ENCODE measurements at regions not wholly inside any gene's neighbourhood (a gene's known extent, or its start where the extent isn't known, plus 50 kb on each side); places are given as distances from the start of the nearest gene placed in this dataset.
A peak's percentile ranks its signal among the peaks of the same experiment; 100 is the strongest.
"Not testable (repeated sequence)": the region's sequence is repeated elsewhere in the genome, so short reads cannot be mapped to it uniquely, and the experiment has no call there.

GRCh38 chr5:32909207-32909606 lies 198.1 kb downstream of the NPR3 start:
- DNase-seq (ENCODE audit: low read depth) = peak; percentile 63
- TF ChIP-seq, protein P1, sequence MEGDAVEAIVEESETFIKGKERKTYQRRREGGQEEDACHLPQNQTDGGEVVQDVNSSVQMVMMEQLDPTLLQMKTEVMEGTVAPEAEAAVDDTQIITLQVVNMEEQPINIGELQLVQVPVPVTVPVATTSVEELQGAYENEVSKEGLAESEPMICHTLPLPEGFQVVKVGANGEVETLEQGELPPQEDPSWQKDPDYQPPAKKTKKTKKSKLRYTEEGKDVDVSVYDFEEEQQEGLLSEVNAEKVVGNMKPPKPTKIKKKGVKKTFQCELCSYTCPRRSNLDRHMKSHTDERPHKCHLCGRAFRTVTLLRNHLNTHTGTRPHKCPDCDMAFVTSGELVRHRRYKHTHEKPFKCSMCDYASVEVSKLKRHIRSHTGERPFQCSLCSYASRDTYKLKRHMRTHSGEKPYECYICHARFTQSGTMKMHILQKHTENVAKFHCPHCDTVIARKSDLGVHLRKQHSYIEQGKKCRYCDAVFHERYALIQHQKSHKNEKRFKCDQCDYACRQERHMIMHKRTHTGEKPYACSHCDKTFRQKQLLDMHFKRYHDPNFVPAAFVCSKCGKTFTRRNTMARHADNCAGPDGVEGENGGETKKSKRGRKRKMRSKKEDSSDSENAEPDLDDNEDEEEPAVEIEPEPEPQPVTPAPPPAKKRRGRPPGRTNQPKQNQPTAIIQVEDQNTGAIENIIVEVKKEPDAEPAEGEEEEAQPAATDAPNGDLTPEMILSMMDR (conservative IDR thresholded peaks at IDR 0.05; ENCODE audit: low read depth, low read length) = no peak
- no peak overlapping the region for H3K4me3 ChIP-seq (ENCODE audit: low read depth, low read length)

- TF ChIP-seq, protein P1 (conservative IDR thresholded peaks at IDR 0.05; ENCODE audit: low read depth, low read length) = peak; percentile 79
- peak; percentile 67 for DNase-seq (ENCODE audit: low read depth)
- H3K4me3 ChIP-seq (ENCODE audit: low read depth, low read length) = no peak overlapping the region
Measured at GRCh38 chr5:32916648-32917047, 205.5 kb downstream of the NPR3 start.

GRCh38 chr5:32928761-32929160 lies 217.6 kb downstream of the NPR3 start:
- DNase-seq (ENCODE audit: low read depth) = no peak
- H3K4me3 ChIP-seq (ENCODE audit: low read depth, low read length) = no peak overlapping the region
- TF ChIP-seq, protein P1 (conservative IDR thresholded peaks at IDR 0.05; ENCODE audit: low read depth, low read length) = no peak

DNA sequence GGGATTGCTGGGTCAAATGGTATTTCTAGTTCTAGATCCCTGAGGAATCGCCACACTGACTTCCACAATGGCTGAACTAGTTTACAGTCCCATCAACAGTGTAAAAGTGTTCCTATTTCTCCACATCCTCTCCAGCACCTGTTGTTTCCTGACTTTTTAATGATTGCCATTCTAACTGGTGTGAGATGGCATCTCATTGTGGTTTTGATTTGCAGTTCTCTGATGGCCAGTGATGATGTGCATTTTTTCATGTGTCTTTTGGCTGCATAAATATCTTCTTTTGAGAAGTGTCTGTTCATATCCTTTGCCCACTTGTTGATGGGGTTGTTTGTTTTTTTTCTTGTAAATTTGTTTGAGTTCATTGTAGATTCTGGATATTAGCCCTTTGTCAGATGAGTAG lies 220.3 kb downstream of the NPR3 start:
- DNase-seq (ENCODE audit: low read depth); H3K4me3 ChIP-seq (ENCODE audit: low read depth, low read length): not testable (repeated sequence)

DNA sequence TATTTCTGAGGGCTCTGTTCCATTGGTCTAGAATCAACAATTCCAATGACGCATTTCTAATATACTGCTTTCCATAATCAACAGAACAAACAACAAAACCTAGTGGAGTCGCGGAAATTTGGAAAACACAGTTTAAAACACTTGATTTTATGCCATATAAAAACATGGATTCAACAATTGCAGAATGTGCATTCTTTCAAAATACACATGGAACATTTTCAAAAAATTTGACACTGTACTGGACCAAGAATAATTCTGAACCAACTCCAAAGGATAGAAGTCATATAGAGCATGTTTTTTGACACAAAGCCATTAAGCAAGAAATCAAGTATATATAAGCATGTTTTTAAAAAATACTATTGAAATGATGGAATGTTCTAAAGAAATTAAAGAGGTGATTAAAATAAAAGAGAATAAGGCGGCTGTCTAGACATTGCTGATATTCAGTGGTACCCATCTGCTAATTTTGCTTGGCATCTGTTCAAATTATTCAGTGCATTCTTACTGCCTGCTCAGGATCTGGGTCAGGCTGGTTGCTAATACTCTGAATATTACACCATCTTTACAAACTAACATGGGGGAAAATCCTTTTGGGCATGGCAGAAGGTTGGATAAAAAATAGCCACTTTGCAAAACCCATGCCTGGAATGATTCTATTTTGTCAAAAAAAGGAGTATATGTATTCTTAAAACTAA lies 221.3 kb downstream of the NPR3 start:
- TF ChIP-seq, protein P1 (conservative IDR thresholded peaks at IDR 0.05; ENCODE audit: low read depth, low read length) = no peak
- no peak overlapping the region for H3K4me3 ChIP-seq (ENCODE audit: low read depth, low read length)
- DNase-seq (ENCODE audit: low read depth) = peak; percentile 19

GRCh38 chr5:32933692-32934091 lies 222.6 kb downstream of the NPR3 start:
- TF ChIP-seq, protein P1 (conservative IDR thresholded peaks at IDR 0.05; ENCODE audit: low read depth, low read length) = no peak

GRCh38 chr5:32934529-32934928 lies 223.4 kb downstream of the NPR3 start:
- DNase-seq (ENCODE audit: low read depth) = peak; percentile 27
- no peak overlapping the region for H3K4me3 ChIP-seq (ENCODE audit: low read depth, low read length)
- TF ChIP-seq, protein P1 (conservative IDR thresholded peaks at IDR 0.05; ENCODE audit: low read depth, low read length) = no peak

More at GRCh38 chr5:32933692-32934091, 222.6 kb downstream of the NPR3 start:
- no peak overlapping the region for H3K4me3 ChIP-seq (ENCODE audit: low read depth, low read length)
- no peak for DNase-seq (ENCODE audit: low read depth)

Data from choroid plexus epithelial cell (primary cell).